ENCODE measurements at regions not wholly inside any gene's neighbourhood (a gene's known extent, or its start where the extent isn't known, plus 50 kb on each side); places are given as distances from the start of the nearest gene placed in this dataset.

- TF ChIP-seq, protein P1, sequence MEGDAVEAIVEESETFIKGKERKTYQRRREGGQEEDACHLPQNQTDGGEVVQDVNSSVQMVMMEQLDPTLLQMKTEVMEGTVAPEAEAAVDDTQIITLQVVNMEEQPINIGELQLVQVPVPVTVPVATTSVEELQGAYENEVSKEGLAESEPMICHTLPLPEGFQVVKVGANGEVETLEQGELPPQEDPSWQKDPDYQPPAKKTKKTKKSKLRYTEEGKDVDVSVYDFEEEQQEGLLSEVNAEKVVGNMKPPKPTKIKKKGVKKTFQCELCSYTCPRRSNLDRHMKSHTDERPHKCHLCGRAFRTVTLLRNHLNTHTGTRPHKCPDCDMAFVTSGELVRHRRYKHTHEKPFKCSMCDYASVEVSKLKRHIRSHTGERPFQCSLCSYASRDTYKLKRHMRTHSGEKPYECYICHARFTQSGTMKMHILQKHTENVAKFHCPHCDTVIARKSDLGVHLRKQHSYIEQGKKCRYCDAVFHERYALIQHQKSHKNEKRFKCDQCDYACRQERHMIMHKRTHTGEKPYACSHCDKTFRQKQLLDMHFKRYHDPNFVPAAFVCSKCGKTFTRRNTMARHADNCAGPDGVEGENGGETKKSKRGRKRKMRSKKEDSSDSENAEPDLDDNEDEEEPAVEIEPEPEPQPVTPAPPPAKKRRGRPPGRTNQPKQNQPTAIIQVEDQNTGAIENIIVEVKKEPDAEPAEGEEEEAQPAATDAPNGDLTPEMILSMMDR (IDR thresholded peaks at IDR 0.05): no peak
- no peak for TF ChIP-seq POLR2A (IDR thresholded peaks at IDR 0.05)
Observed at GRCh38 chr17:33444731-33445130, 151.6 kb upstream of the ASIC2 start.
